CD4-positive, alpha-beta memory T cell (primary cell): ENCODE measurements at regions not wholly inside any gene's neighbourhood (a gene's known extent, or its start where the extent isn't known, plus 50 kb on each side); places are given as distances from the start of the nearest gene placed in this dataset.

Source experiments
- CTCF ChIA-PET: fragments of 350-600 bp; sonication (Branson Sonifier 250); formaldehyde crosslinking; loops from one replicate; lab custom pipeline; 2021; ENCODE audit warnings: inconsistent platforms; ENCODE audit not compliant: partially characterized antibody; lab: Charles Lee
- POLR2A ChIA-PET: fragments of 350-600 bp; sonication (Branson Sonifier 250); formaldehyde crosslinking; loops from one replicate; lab custom pipeline; 2021; ENCODE audit not compliant: partially characterized antibody; lab: Charles Lee
- DNase-seq, 5 donors: peaks; one replicate each; pipeline versions ENCODE4 v3.0.0 to v3.0.0-alpha.2; 2020 to 2022; ENCODE audit warnings: mixed read lengths in 1 of 5
- H3K27ac ChIP-seq: one replicate; pipeline ENCODE4 v1.7.0; 2013; ENCODE audit warnings: low read depth, low read length
- H3K27me3 ChIP-seq: 2 replicates; pipeline ENCODE4 v1.7.0; 2013; ENCODE audit warnings: mild to moderate bottlenecking, low read length, moderate library complexity; ENCODE audit not compliant: insufficient read depth
- H3K36me3 ChIP-seq: 2 replicates; pipeline ENCODE4 v1.7.0; 2013; ENCODE audit warnings: mild to moderate bottlenecking, low read length, moderate library complexity; ENCODE audit not compliant: insufficient read depth
- H3K4me1 ChIP-seq: 2 replicates; pipeline ENCODE4 v1.7.0; 2013; ENCODE audit warnings: mild to moderate bottlenecking, low read length, moderate library complexity; ENCODE audit not compliant: insufficient read depth
- H3K4me3 ChIP-seq, 2 donors: one replicate each; pipeline ENCODE4 v1.7.0; 2013; ENCODE audit warnings: low read length in 2 of 2, mild to moderate bottlenecking in 1 of 2
- H3K9me3 ChIP-seq, 2 donors: one replicate each; pipeline ENCODE4 v1.7.0; 2013; ENCODE audit warnings: low read length in 2 of 2, control low read depth in 1 of 2; ENCODE audit not compliant: control insufficient read depth in 1 of 2
- H3K27ac Mint-ChIP-seq, 7 donors: one replicate each; pipeline ENCODE4 v1.8.0; 2020 to 2021; ENCODE audit warnings: mixed read lengths in 7 of 7, mild to moderate bottlenecking in 6 of 7, inconsistent platforms in 3 of 7, moderate library complexity in 3 of 7
- H3K27me3 Mint-ChIP-seq, 2 donors: one replicate each; pipeline ENCODE4 v1.8.0; 2020 to 2021; ENCODE audit warnings: mixed read lengths in 2 of 2
- H3K36me3 Mint-ChIP-seq, 2 donors: one replicate each; pipeline ENCODE4 v1.8.0; 2020 to 2021; ENCODE audit warnings: mixed read lengths in 2 of 2, inconsistent platforms in 1 of 2, mild to moderate bottlenecking in 1 of 2
- H3K4me1 Mint-ChIP-seq, 4 donors: one replicate each; pipeline ENCODE4 v1.8.0; 2020 to 2021; ENCODE audit warnings: mixed read lengths in 4 of 4, mild to moderate bottlenecking in 1 of 4
- H3K4me3 Mint-ChIP-seq, 8 donors: one replicate each; pipeline ENCODE4 v1.8.0; 2020 to 2021; ENCODE audit warnings: mixed read lengths in 8 of 8, mild to moderate bottlenecking in 7 of 8, moderate library complexity in 6 of 8, inconsistent platforms in 3 of 8
- H3K9me3 Mint-ChIP-seq, 8 donors: one replicate each; pipeline ENCODE4 v1.8.0; 2020 to 2021; ENCODE audit warnings: mixed read lengths in 8 of 8, mild to moderate bottlenecking in 5 of 8, inconsistent platforms in 3 of 8, moderate library complexity in 1 of 8
- intact Hi-C: fragments of 100-400 bp; cut with micrococcal nuclease; formaldehyde crosslinking; loops from one replicate; pipeline ENCODE4 v1.15.1; 2023

DNA sequence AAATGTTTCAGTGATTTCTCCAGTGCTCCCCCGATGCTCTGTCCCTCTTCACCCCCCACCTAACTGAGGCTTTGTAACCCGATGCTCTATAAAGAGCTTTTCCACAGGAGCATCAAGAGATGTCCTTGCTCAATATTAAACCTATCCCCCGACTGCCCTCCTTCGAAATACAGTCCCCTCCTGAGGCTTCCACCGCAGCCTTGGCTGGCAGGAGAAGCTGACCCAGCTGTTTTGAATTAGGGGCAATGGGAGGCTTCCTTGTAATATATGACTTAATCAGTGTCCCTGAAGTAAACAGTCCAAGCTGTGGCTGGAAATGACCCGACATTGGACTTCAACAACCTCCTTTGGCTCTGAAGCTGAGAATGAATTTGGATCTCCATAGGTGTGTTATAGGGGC is 62.4 kb downstream of the TMEM30B start:
- peaks cover 28 to 41% of the 10 kb centered on the region in 2 donors for H3K27me3 Mint-ChIP-seq
- POLR2A ChIA-PET = no interaction called here
- intact Hi-C loops = no loop called here

DNA sequence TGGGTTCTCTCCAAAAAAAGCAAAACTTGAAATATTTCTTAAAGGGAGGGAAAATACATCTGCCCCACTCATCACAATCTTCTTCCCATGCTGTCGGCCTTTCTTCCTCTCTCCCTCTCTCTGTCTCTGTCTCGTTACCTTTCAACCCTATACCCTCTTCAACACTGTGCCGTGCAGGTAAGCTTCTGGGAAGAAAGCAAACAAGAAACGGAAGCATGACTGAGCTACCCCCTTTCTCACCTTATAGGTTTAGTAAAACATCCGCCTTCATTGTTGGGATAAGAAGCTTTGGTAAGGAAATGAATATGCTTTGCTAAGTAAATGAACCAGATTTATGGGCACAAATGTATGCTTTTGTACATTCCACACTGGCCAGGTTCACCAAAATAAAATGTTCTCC is 63.0 kb downstream of the TMEM30B start:
- CTCF ChIA-PET = no interaction called here
- Mint-ChIP-seq H3K27ac (no peak overlapping the region), H3K4me1 (no peaks in the 10 kb centered on the region), H3K27me3 (peaks cover 28 to 37% of the 10 kb centered on the region in 2 donors), H3K36me3 (no peaks in the 10 kb centered on the region), H3K9me3 (peaks cover 0 to 4% (median 0%) of the 10 kb centered on the region in 8 donors), H3K4me3 (no peak overlapping the region)
- Histone ChIP-seq H3K27me3 (no peaks in the 10 kb centered on the region), H3K36me3 (no peaks in the 10 kb centered on the region), H3K27ac (no peak overlapping the region), H3K9me3 (no peaks in the 10 kb centered on the region), H3K4me1 (no peaks in the 10 kb centered on the region), H3K4me3 (no peak overlapping the region)
- intact Hi-C loops = no loop called here
- no peak for DNase-seq
- POLR2A ChIA-PET = no interaction called here

More for the DNA sequence above, 62.4 kb downstream of the TMEM30B start:
- H3K27ac Mint-ChIP-seq = no peak overlapping the region
- DNase-seq = no peak
- H3K36me3 Mint-ChIP-seq = no peaks in the 10 kb centered on the region
- no peaks in the 10 kb centered on the region for H3K4me1 ChIP-seq
- H3K27me3 ChIP-seq = no peaks in the 10 kb centered on the region
- CTCF ChIA-PET = no interaction called here
- peaks cover 0 to 4% (median 0%) of the 10 kb centered on the region in 8 donors for H3K9me3 Mint-ChIP-seq
- H3K36me3 ChIP-seq = no peaks in the 10 kb centered on the region
- H3K9me3 ChIP-seq = no peaks in the 10 kb centered on the region
- no peak overlapping the region for H3K4me3 Mint-ChIP-seq
- no peak overlapping the region for H3K4me3 ChIP-seq
- H3K4me1 Mint-ChIP-seq = no peaks in the 10 kb centered on the region
- H3K27ac ChIP-seq = no peak overlapping the region

DNA sequence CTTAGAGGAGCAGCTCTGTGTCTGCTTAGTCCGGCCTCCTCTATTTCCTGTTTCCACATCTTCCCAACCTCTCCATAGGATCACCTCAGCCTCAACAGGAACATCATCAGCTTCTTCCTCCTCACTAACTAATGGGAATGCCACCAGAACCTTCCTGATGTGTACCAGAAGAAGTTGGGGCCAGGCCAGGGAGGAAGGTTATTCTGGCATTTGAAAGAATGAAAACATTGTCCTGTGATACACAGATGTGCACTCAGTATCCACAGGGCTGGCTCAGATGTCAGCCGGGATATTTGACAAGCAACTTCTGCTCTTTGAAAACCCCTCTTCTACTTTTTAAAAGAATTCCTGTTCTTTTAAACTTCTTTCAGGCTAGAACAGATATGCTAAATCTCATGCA is 63.6 kb downstream of the TMEM30B start:
- H3K9me3 Mint-ChIP-seq = peaks cover 0 to 4% (median 0%) of the 10 kb centered on the region in 8 donors

DNA sequence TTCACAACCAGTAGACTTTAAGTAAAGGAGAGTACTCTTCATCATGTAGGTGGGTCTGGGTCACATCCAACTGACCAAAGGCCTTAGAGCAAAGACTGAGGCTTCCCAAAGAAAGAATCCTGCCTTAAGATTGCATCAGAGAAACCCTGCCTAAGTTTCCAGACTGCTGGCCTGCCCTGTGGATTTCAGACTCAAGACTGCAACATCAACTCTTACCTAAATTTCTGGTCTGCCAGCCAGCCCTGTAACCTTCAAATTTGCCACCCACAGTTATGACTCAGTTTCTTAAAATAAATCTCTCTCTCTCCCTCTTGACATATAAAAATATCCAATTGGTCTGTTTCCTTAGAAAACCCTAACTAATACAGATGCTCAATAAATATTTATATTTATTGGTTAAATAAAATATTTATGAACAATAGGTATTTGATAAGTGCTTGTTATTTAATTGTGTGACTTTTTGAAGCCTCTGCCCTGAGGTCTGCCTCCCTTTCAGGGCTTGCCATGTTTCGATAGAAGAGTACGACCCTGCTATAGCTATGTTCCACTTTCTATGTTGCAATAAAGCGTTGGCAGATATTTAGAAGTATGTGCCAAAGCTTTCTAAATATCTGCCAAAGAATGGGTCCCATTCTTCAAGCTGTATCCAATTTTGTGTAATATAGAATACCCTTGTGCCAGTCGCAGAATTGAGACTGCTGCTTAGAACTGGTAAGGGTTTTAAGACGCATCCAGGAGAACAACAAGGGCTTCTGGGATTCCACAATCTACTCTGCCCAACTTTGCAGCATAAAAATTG is 65.7 kb downstream of the TMEM30B start:
- H3K27ac ChIP-seq = no peak overlapping the region
- H3K27me3 Mint-ChIP-seq = peaks cover 15 to 23% of the 10 kb centered on the region in 2 donors
- H3K27ac Mint-ChIP-seq = no peak overlapping the region
- H3K4me3 ChIP-seq = no peak overlapping the region
- no peaks in the 10 kb centered on the region for H3K36me3 Mint-ChIP-seq
- no peak for DNase-seq
- no peak overlapping the region for H3K4me3 Mint-ChIP-seq
- H3K4me1 ChIP-seq = no peaks in the 10 kb centered on the region
- no peaks in the 10 kb centered on the region for H3K27me3 ChIP-seq
- peaks cover 0 to 1% (median 0%) of the 10 kb centered on the region in 8 donors for H3K9me3 Mint-ChIP-seq
- intact Hi-C loops = no loop called here
- H3K4me1 Mint-ChIP-seq = peaks cover 0 to 1% (median 0%) of the 10 kb centered on the region in 4 donors
- ChIA-PET CTCF (no interaction called here), POLR2A (no interaction called here)
- H3K36me3 ChIP-seq = no peaks in the 10 kb centered on the region
- no peaks in the 10 kb centered on the region for H3K9me3 ChIP-seq

More for the DNA sequence above, 63.6 kb downstream of the TMEM30B start:
- no peaks in the 10 kb centered on the region for H3K36me3 Mint-ChIP-seq
- H3K27ac Mint-ChIP-seq = no peak overlapping the region
- H3K36me3 ChIP-seq = no peaks in the 10 kb centered on the region
- H3K9me3 ChIP-seq = no peaks in the 10 kb centered on the region
- H3K4me1 Mint-ChIP-seq = no peaks in the 10 kb centered on the region
- POLR2A ChIA-PET = no interaction called here
- no peak for DNase-seq
- no peaks in the 10 kb centered on the region for H3K27me3 ChIP-seq
- no peaks in the 10 kb centered on the region for H3K4me1 ChIP-seq
- H3K27ac ChIP-seq = no peak overlapping the region
- H3K27me3 Mint-ChIP-seq = peaks cover 23 to 33% of the 10 kb centered on the region in 2 donors
- intact Hi-C loops = no loop called here
- CTCF ChIA-PET = no interaction called here
- no peak overlapping the region for H3K4me3 Mint-ChIP-seq
- H3K4me3 ChIP-seq = no peak overlapping the region

DNA sequence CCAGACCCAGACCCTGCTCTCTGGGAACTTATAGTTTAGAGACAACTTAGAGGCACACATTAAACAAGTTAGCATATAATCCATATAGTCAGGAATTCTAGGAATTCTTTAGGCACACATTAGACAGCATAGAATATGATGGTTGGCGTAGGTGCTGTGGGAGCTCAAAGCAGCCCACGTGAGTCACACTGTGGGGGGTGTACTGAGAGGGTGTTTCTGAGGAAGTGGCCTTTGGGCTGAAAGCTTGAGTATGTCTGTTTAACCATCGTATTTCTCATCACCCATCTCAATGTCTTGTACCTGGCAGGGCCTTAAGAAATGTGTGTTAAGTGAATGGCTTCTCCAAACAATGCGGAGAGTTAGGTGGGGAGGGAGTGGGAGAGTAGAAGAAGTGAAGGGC is 67.2 kb downstream of the TMEM30B start:
- Mint-ChIP-seq H3K9me3 (peaks cover 0 to 1% (median 0%) of the 10 kb centered on the region in 8 donors), H3K36me3 (no peaks in the 10 kb centered on the region)
- POLR2A ChIA-PET = no interaction called here

DNA sequence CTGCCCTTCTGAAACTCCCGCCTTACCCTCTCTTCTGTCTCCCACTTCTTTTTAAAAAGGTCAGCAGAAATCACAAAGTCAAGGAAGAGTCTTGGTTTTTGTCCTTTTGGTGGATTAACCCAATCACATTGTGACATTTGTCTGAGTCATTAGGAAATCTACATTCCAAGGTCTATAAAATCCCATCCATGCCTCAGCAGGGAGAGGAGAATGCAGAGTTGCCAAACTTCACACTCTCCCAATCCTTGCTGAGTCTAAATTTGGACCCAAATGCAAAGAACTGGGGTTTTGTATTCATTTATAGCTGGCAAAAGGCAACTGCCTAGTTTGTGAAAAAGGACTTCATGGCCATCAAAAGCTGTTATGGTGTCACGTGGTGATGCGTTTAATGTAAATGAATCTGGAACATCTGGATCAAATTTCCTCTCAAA is 67.9 kb downstream of the TMEM30B start:
- H3K27ac Mint-ChIP-seq = no peak overlapping the region
- H3K4me1 ChIP-seq = no peaks in the 10 kb centered on the region
- no peak overlapping the region for H3K27ac ChIP-seq
- DNase-seq = no peak
- no peaks in the 10 kb centered on the region for H3K27me3 ChIP-seq
- H3K36me3 ChIP-seq = no peaks in the 10 kb centered on the region
- no peaks in the 10 kb centered on the region for H3K9me3 ChIP-seq
- no peak overlapping the region for H3K4me3 ChIP-seq
- no peak overlapping the region for H3K4me3 Mint-ChIP-seq
- H3K9me3 Mint-ChIP-seq = no peaks in the 10 kb centered on the region
- H3K27me3 Mint-ChIP-seq = peaks cover 3 to 13% of the 10 kb centered on the region in 2 donors
- no peaks in the 10 kb centered on the region for H3K36me3 Mint-ChIP-seq
- intact Hi-C loops = no loop called here
- ChIA-PET POLR2A (no interaction called here), CTCF (no interaction called here)
- peaks cover 0 to 1% (median 0%) of the 10 kb centered on the region in 4 donors for H3K4me1 Mint-ChIP-seq

More for the DNA sequence above, 67.2 kb downstream of the TMEM30B start:
- Histone ChIP-seq H3K27me3 (no peaks in the 10 kb centered on the region), H3K9me3 (no peaks in the 10 kb centered on the region), H3K4me3 (no peak overlapping the region), H3K36me3 (no peaks in the 10 kb centered on the region), H3K4me1 (no peaks in the 10 kb centered on the region), H3K27ac (no peak overlapping the region)
- H3K4me3 Mint-ChIP-seq = no peak overlapping the region
- DNase-seq = no peak
- peaks cover 9 to 17% of the 10 kb centered on the region in 2 donors for H3K27me3 Mint-ChIP-seq
- H3K4me1 Mint-ChIP-seq = peaks cover 0 to 1% (median 0%) of the 10 kb centered on the region in 4 donors
- no peak overlapping the region for H3K27ac Mint-ChIP-seq
- CTCF ChIA-PET = no interaction called here
- intact Hi-C loops = no loop called here

DNA sequence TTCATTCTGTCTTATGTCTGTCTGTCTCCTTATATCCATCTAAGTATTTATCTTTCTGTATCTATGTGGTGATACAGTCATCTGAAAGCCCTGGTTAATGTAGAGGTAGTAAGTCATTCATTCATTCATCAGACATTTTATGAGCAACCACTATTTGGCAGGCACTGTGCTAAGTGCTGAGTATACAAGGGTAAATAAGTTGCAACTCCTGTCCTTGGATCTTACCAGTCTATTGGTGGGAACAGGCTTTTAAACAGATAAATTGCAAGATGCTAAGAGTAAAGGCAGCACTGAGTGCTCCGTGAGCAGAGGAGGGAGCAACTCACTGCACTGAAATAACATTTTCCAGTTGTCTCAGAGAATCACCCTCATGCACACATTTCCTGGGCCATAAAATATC is 68.6 kb downstream of the TMEM30B start:
- H3K27me3 ChIP-seq = no peaks in the 10 kb centered on the region
- H3K4me3 Mint-ChIP-seq = no peak overlapping the region
- no peak overlapping the region for H3K4me3 ChIP-seq
- peaks cover 1 to 13% of the 10 kb centered on the region in 2 donors for H3K27me3 Mint-ChIP-seq
- no peak for DNase-seq
- H3K27ac Mint-ChIP-seq = no peak overlapping the region
- intact Hi-C loops = no loop called here
- POLR2A ChIA-PET = no interaction called here
- H3K9me3 Mint-ChIP-seq = no peaks in the 10 kb centered on the region
- no peaks in the 10 kb centered on the region for H3K36me3 ChIP-seq
- H3K4me1 Mint-ChIP-seq = peaks cover 0 to 1% (median 0%) of the 10 kb centered on the region in 4 donors
- H3K9me3 ChIP-seq = no peaks in the 10 kb centered on the region
- CTCF ChIA-PET = no interaction called here
- no peaks in the 10 kb centered on the region for H3K36me3 Mint-ChIP-seq
- H3K4me1 ChIP-seq = no peaks in the 10 kb centered on the region
- H3K27ac ChIP-seq = no peak overlapping the region
